NB4 (cell line): ENCODE measurements at regions not wholly inside any gene's neighbourhood (a gene's known extent, or its start where the extent isn't known, plus 50 kb on each side); places are given as distances from the start of the nearest gene placed in this dataset.

Experiments used
- CTCF ChIP-seq: IDR thresholded peaks from one replicate; pipeline ENCODE4 v1.5.1; 2012; ENCODE audit warnings: low read depth, low read length
- POLR2A ChIP-seq: IDR thresholded peaks from 2 replicates; pipeline ENCODE4 v1.6.1; 2011; ENCODE audit warnings: mild to moderate bottlenecking; ENCODE audit not compliant: insufficient read length; ENCODE audit errors: extremely low read depth

GRCh38 chr11:112539741-112540140, 279.1 kb upstream of the PLET1 start:
- TF ChIP-seq POLR2A (no peak), CTCF (no peak)
